Neuron (in vitro differentiated cells): ENCODE measurements at regions not wholly inside any gene's neighbourhood (a gene's known extent, or its start where the extent isn't known, plus 50 kb on each side); places are given as distances from the start of the nearest gene placed in this dataset.

Experiments
- H2AFZ ChIP-seq: one replicate; pipeline ENCODE4 v1.6.1; 2013; ENCODE audit warnings: low read depth, mild to moderate bottlenecking, inconsistent platforms, low read length, moderate library complexity
- H3K27me3 ChIP-seq: one replicate; pipeline ENCODE4 v1.6.1; 2013; ENCODE audit warnings: low read length; ENCODE audit not compliant: insufficient read depth
- H3K36me3 ChIP-seq: one replicate; pipeline ENCODE4 v1.6.1; 2013; ENCODE audit warnings: low read length; ENCODE audit not compliant: insufficient read depth
- H3K4me1 ChIP-seq: one replicate; pipeline ENCODE4 v1.6.1; 2013; ENCODE audit warnings: low read length; ENCODE audit not compliant: insufficient read depth
- H3K4me3 ChIP-seq: 2 replicates; pipeline ENCODE4 v1.5.1; 2013; ENCODE audit warnings: mild to moderate bottlenecking, low read length, moderate library complexity
- H3K9me3 ChIP-seq: one replicate; pipeline ENCODE4 v1.6.1; 2013; ENCODE audit warnings: low read length

GRCh38 chr1:98404866-98405265, 256.7 kb upstream of the SNX7 start:
- H3K4me3 ChIP-seq = no peak overlapping the region
- H3K9me3 ChIP-seq = no peaks in the 10 kb centered on the region
- H2AFZ ChIP-seq = peak overlapping the region; percentile 91
- H3K4me1 ChIP-seq = peaks cover 13% of the 10 kb centered on the region
- no peaks in the 10 kb centered on the region for H3K27me3 ChIP-seq
- no peaks in the 10 kb centered on the region for H3K36me3 ChIP-seq

- Histone ChIP-seq H3K27me3 (no peaks in the 10 kb centered on the region), H3K4me1 (peaks cover 13% of the 10 kb centered on the region), H3K9me3 (no peaks in the 10 kb centered on the region), H2AFZ (peak overlapping the region; percentile 91), H3K4me3 (no peak overlapping the region), H3K36me3 (no peaks in the 10 kb centered on the region)
Observed at GRCh38 chr1:98403963-98404480, 257.5 kb upstream of the SNX7 start.

- peaks cover 13% of the 10 kb centered on the region for H3K4me1 ChIP-seq
- H3K36me3 ChIP-seq = no peaks in the 10 kb centered on the region
- no peaks in the 10 kb centered on the region for H3K27me3 ChIP-seq
- H2AFZ ChIP-seq = peak overlapping the region; percentile 38
- H3K9me3 ChIP-seq = no peaks in the 10 kb centered on the region
- no peak overlapping the region for H3K4me3 ChIP-seq
Observed at GRCh38 chr1:98402860-98403259, 258.7 kb upstream of the SNX7 start.

GRCh38 chr1:98400446-98400845, 261.1 kb upstream of the SNX7 start:
- Histone ChIP-seq H3K27me3 (no peaks in the 10 kb centered on the region), H2AFZ (no peak overlapping the region), H3K4me1 (peaks cover 13% of the 10 kb centered on the region), H3K36me3 (no peaks in the 10 kb centered on the region), H3K4me3 (no peak overlapping the region), H3K9me3 (no peaks in the 10 kb centered on the region)

- Histone ChIP-seq H3K4me3 (no peak overlapping the region), H3K36me3 (no peaks in the 10 kb centered on the region), H3K4me1 (peaks cover 9% of the 10 kb centered on the region), H2AFZ (no peak overlapping the region), H3K9me3 (no peaks in the 10 kb centered on the region), H3K27me3 (no peaks in the 10 kb centered on the region)
Observed at GRCh38 chr1:98399218-98399617, 262.3 kb upstream of the SNX7 start.

- Histone ChIP-seq H2AFZ (no peak overlapping the region), H3K4me1 (peaks cover 3% of the 10 kb centered on the region), H3K9me3 (no peaks in the 10 kb centered on the region), H3K4me3 (no peak overlapping the region), H3K36me3 (no peaks in the 10 kb centered on the region), H3K27me3 (no peaks in the 10 kb centered on the region)
Observed at GRCh38 chr1:98398649-98399048, 262.9 kb upstream of the SNX7 start.

- Histone ChIP-seq H2AFZ (no peak overlapping the region), H3K9me3 (no peaks in the 10 kb centered on the region), H3K36me3 (no peaks in the 10 kb centered on the region), H3K4me1 (no peaks in the 10 kb centered on the region), H3K27me3 (no peaks in the 10 kb centered on the region), H3K4me3 (no peak overlapping the region)
Observed at GRCh38 chr1:98398092-98398491, 263.4 kb upstream of the SNX7 start.

GRCh38 chr1:98393719-98394118, 267.8 kb upstream of the SNX7 start:
- no peak overlapping the region for H2AFZ ChIP-seq
- H3K36me3 ChIP-seq = no peaks in the 10 kb centered on the region
- H3K9me3 ChIP-seq = no peaks in the 10 kb centered on the region
- H3K4me3 ChIP-seq = no peak overlapping the region
- no peaks in the 10 kb centered on the region for H3K27me3 ChIP-seq
- H3K4me1 ChIP-seq = no peaks in the 10 kb centered on the region

GRCh38 chr1:98391175-98391574, 270.3 kb upstream of the SNX7 start:
- H3K27me3 ChIP-seq = no peaks in the 10 kb centered on the region
- no peaks in the 10 kb centered on the region for H3K36me3 ChIP-seq
- H2AFZ ChIP-seq = no peak overlapping the region
- H3K9me3 ChIP-seq = no peaks in the 10 kb centered on the region
- no peaks in the 10 kb centered on the region for H3K4me1 ChIP-seq
- no peak overlapping the region for H3K4me3 ChIP-seq

- Histone ChIP-seq H3K36me3 (no peaks in the 10 kb centered on the region), H2AFZ (no peak overlapping the region), H3K4me1 (no peaks in the 10 kb centered on the region), H3K4me3 (no peak overlapping the region), H3K27me3 (no peaks in the 10 kb centered on the region), H3K9me3 (no peaks in the 10 kb centered on the region)
Observed at GRCh38 chr1:98389809-98390208, 271.7 kb upstream of the SNX7 start.

GRCh38 chr1:98388441-98388840, 273.1 kb upstream of the SNX7 start:
- Histone ChIP-seq H3K4me3 (no peak overlapping the region), H2AFZ (no peak overlapping the region), H3K27me3 (no peaks in the 10 kb centered on the region), H3K4me1 (no peaks in the 10 kb centered on the region), H3K9me3 (no peaks in the 10 kb centered on the region), H3K36me3 (no peaks in the 10 kb centered on the region)

GRCh38 chr1:98387701-98388100, 273.8 kb upstream of the SNX7 start:
- Histone ChIP-seq H2AFZ (no peak overlapping the region), H3K4me3 (no peak overlapping the region)

GRCh38 chr1:98386675-98387440, 274.7 kb upstream of the SNX7 start:
- Histone ChIP-seq H2AFZ (no peak overlapping the region), H3K9me3 (no peaks in the 10 kb centered on the region), H3K4me3 (no peak overlapping the region), H3K4me1 (no peaks in the 10 kb centered on the region), H3K36me3 (no peaks in the 10 kb centered on the region), H3K27me3 (no peaks in the 10 kb centered on the region)

More at GRCh38 chr1:98387701-98388100, 273.8 kb upstream of the SNX7 start:
- H3K4me1 ChIP-seq = no peaks in the 10 kb centered on the region
- no peaks in the 10 kb centered on the region for H3K36me3 ChIP-seq
- no peaks in the 10 kb centered on the region for H3K27me3 ChIP-seq
- no peaks in the 10 kb centered on the region for H3K9me3 ChIP-seq

- Histone ChIP-seq H3K4me1 (no peaks in the 10 kb centered on the region), H3K36me3 (no peaks in the 10 kb centered on the region), H3K9me3 (no peaks in the 10 kb centered on the region), H2AFZ (no peak overlapping the region), H3K4me3 (no peak overlapping the region), H3K27me3 (no peaks in the 10 kb centered on the region)
Observed at GRCh38 chr1:98385652-98386051, 275.9 kb upstream of the SNX7 start.
